HG03025 (cell line): ENCODE measurements at regions not wholly inside any gene's neighbourhood (a gene's known extent, or its start where the extent isn't known, plus 50 kb on each side); places are given as distances from the start of the nearest gene placed in this dataset.
"Not testable (repeated sequence)": the region's sequence is repeated elsewhere in the genome, so short reads cannot be mapped to it uniquely, and the experiment has no call there.

Source experiments
- ATAC-seq: cut with Tn5 transposase; IDR thresholded peaks from one replicate; pipeline ENCODE4 v1.9.1; 2021; ENCODE audit warnings: mild to moderate bottlenecking, moderate library complexity; ENCODE audit not compliant: unreplicated experiment, low FRiP score

DNA sequence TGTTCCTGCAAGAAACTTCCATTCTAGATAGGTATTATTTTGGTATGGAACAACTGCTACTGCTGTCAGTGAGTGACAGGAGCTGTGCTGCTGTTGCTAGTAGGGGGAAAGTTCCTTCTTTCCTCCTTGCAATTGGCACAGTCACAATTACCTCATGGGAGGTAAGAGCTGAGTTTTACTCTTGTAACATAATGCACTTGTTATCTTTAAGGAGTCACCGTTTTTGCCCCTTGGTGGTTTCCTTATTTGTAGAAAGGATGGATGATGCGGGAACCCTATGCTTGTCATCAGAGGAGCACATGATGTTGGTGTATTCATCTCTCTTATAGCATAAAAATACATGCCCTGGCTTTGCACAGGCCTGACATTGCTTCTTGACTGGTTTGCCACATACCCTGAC lies 234.7 kb upstream of the NPY start:
- ATAC-seq = no peak

DNA sequence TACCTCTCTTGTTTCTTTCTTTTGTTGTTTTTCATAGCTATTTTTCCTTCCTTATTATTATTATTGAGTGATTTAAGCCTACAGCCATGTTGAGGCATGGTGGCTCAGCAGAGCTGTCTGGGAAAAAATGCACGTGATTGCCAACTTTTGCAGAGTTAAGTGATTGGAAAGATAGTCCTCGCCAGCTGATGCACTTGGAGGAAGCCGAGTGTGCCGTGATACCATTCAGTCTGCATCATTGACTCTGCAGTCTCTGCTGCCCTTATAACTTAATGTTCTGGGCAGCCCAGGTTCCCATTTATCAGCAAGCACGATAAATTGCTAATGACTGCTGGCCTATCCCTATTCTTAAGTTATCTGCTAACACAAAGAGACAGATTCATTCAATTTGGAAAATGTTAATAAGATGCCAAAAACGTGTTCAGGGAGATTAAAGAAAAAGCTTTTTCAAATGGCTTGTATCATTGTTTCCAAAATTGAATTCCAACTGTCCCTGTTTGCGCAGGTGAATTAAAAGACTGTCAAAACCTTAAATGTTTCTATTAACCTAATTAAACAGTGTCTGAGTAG lies 232.9 kb upstream of the NPY start:
- no peak for ATAC-seq

DNA sequence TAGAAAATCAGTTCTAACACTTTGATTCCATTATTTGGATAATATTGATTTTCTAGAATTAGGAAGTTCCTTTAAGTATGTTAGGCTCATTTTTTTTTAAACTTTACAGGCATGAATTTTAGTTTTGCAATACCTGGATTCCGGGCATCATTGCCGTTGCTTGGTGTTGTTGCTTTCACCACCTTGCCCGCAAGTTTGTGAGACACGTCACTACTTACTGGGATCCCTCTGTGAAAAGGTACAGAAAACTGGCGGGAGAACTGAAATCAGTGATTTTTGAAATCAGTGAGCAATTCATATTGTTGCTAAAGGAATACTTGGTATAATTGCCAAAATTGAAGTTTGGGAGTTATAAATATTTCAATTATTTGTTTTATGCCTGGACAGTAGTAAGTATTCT lies 232.3 kb upstream of the NPY start:
- ATAC-seq = no peak

- ATAC-seq = no peak
These were observed 231.3 kb upstream of the NPY start for GRCh38 chr7:24052572-24053260.

- ATAC-seq = no peak
These were observed 229.8 kb upstream of the NPY start for GRCh38 chr7:24054236-24054635.

GRCh38 chr7:24057243-24057642 lies 226.7 kb upstream of the NPY start:
- ATAC-seq = no peak

GRCh38 chr7:24058953-24059352 lies 225.0 kb upstream of the NPY start:
- no peak for ATAC-seq

DNA sequence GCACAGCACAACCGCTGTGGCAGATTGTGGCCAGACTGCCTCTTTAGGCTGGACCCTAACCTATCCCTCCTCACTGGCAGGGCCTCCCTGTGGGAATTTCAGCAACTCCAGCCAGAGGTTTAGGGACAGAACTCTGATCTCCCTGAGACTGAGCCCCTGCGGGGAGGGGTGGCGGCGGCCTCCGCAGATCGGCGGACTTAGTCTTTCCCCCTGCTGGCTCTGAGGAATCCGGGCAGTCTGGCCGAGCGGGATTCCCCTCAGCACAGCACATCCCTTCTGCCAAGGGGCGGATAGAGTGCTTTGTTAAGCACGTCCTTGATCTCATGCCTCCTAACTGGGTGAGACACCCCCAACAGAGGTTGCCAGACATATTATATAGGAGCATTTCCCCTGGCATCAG lies 224.2 kb upstream of the NPY start:
- ATAC-seq = no peak

DNA sequence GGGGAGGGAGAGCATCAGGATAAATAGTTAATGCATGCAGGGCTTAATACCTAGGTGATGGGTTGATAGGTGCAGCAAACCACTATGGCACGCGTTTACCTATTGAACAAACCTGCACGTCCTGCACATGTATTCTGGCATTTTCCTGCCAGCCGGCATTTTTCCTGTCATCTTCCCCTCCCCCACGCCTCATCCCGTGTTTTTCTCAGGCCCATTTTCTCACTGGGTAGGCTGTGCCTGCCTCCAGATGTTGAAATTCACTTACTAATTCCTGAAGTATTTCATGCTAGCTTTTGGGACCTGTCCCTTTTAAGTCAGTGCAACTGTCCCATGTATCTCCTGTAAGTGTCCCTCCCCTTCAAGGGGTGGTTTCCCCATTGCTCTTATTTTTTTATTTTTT lies 220.3 kb upstream of the NPY start:
- ATAC-seq = no peak

DNA sequence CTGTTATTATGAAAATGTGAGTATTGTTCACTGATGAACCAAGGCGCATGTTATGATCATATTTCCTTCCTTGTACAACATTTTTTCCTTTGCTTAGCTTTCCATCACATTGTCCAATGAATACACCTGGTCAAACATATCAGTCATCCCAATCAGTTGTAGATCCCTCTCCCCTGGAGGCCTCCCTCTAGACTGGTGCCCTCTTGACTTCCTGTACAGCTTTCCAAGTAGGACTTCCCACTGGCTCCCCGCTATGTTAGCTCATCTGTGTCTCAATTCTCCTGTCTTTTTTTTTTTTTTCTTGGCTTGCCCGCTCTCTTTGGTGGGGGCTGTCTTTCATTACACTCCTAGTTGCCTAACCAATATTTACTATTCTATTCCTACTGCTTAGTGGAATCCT lies 214.2 kb upstream of the NPY start:
- no peak for ATAC-seq

DNA sequence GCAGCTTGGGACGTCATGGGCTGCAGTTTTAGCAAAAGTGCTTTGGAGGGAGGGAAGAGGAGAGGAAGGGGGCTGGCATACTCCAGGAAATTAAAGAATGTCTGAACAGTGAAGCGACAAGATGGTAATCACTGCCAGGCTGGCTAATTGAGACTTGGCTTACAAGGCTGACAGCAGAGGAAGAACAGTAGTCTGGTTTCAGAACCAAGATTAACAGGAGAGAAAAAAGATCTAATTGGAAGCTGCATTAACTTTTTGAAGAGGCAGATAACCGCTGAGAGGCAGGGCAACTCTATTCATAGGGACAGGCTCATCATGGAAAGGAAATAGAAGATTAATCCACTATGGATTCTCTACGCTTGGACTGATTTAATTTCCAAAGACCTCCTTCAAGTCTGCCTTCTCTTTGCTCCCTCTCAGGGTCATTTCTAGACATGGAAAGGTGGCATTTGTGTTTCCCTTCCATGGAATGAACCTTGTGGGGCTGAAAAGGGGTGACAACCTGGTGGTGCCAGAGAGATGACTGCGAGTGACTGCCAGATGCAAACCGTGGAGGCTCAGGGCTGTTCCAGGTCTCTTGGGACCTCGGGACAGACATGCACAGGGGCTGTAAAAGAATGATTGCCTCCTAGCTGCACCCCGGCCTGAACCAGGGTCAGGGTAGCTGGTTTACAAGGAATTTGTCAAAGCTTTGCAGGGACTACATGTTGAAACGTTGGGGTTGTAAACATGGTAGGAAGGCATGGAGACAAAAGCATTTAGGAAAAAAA lies 210.2 kb upstream of the NPY start:
- ATAC-seq = no peak

DNA sequence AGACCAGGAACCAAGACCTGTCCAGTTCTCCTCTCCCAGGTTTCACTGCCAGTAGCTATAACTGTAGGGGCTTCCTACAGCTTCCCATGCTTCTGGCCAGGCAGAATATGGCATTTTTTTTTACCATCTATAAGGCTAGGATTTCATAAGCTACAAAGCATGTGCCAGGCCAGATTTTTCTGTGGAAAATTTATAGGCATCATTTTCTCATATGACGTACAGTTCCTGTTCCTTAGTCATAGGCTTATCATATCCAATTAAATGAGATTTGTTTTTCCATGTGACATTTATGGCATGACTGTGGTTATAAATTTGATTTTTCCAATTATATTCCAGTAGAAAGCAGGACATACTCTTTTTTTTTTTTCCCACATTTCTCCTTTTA lies 208.6 kb upstream of the NPY start:
- no peak for ATAC-seq

DNA sequence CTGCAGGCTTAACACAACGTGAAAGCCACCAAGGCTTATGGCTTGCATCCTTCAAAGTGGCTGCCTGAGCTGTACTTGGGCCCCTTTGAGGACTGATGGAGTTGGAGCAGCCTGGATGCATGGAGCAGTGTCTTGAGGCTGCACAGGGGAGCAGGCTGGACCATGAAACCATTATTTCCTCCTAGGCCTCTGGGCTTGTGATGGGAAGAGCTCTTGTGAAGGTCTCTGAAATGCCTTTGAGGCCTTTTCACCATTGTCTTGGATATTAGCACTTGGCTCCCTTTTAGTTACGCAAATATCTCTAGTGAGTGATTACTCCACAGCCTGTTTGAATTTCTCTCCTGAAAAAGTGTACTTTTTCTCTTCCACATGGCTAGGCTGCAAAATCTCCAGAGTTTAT lies 201.2 kb upstream of the NPY start:
- no peak for ATAC-seq

GRCh38 chr7:24102988-24103387 lies 181.0 kb upstream of the NPY start:
- ATAC-seq = no peak

- no peak for ATAC-seq
These were observed 175.0 kb upstream of the NPY start for GRCh38 chr7:24108906-24109376.

GRCh38 chr7:24110056-24110455 lies 173.9 kb upstream of the NPY start:
- ATAC-seq = no peak

DNA sequence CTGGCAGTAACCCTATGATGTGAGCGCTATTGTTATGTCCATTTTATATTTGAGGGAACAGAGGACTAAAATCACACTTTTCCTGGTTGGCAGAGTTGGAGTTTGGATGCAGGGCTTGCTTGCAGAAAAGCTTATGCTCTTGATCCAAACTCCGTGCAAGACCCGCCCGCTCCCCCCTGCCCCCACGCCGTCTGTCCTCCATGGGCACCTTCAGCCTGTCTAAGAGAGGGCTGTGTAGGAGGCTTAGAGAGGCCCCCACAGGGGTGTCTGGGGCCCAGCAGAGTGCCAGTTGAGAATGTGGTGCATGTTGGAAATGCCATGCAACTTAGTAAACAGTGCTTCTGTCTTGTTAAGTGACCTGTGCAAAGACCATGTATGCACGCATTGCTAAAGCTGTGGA lies 170.5 kb upstream of the NPY start:
- ATAC-seq = no peak

- ATAC-seq = no peak
These were observed 168.3 kb upstream of the NPY start for GRCh38 chr7:24115661-24116060.

DNA sequence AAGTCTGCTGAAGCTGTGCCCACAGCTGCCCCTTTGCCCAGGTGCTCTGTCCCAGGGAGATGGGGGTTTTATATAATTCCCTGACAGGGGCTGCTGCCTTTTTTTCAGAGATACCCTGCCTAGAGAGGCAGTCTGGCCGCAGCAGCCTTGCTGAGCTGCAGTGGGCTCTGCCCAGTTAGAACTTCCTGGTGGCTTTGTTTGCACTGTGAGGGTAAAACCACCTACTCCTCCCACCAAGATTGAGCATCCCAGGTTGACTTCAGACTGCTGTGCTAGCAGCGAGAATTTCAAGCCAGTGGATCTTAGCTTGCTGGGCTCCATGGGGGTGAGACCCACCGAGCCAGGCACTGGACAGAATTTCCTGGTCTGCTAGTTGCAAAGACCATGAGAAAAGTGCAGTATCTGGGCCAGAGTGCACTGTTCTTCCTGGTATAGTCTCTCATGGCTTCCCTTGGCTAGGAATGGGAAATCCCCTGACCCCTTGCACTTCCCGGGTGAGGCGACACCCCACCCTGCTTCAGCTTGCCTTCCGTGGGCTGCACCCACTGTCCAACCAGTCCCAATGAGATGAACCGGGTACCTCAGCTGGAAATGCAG lies 166.0 kb upstream of the NPY start:
- not testable (repeated sequence) for ATAC-seq

GRCh38 chr7:24119852-24120251 lies 164.1 kb upstream of the NPY start:
- ATAC-seq = no peak

GRCh38 chr7:24123076-24123475 lies 160.9 kb upstream of the NPY start:
- ATAC-seq = no peak
